SK-N-SH (cell line): ENCODE measurements at regions not wholly inside any gene's neighbourhood (a gene's known extent, or its start where the extent isn't known, plus 50 kb on each side); places are given as distances from the start of the nearest gene placed in this dataset.

ENCODE experiments used
- CTCF ChIA-PET: fragments of 300-600, 350-600 bp; formaldehyde crosslinking; extraction: SDS; loops from one replicate; lab custom pipeline; 2021; lab: Yijun Ruan, JAX
- POLR2A ChIA-PET: fragments of 350-600 bp; sonication (Branson Sonifier 250); formaldehyde crosslinking; extraction: SDS; loops from one replicate; lab custom pipeline; 2020; ENCODE audit warnings: antibody characterized with exemption, inconsistent platforms; lab: Yijun Ruan, JAX
- DNase-seq: peaks from one replicate; pipeline ENCODE4 v3.0.0; 2012
- H2AFZ ChIP-seq: fragments of 200-600 bp; sonication (generic); 2 replicates; pipeline ENCODE4 v1.8.1; 2016; ENCODE audit warnings: antibody characterized with exemption, mild to moderate bottlenecking, low read depth
- H3F3A ChIP-seq: fragments of 200-600 bp; sonication (generic); replicated peaks from 2 replicates; pipeline ENCODE3; 2016; ENCODE audit warnings: antibody characterized with exemption, mild to moderate bottlenecking; ENCODE audit not compliant: insufficient read depth
- H3K27ac ChIP-seq, 2 experiments: fragments of 200-500 bp in 1 of 2; fragments of 200-600 bp in 1 of 2; sonication (Bioruptor generic) in 1 of 2; sonication (generic), shearing (Covaris generic) in 1 of 2; 2 replicates each; pipeline versions ENCODE4 v1.5.1 to v1.6.1; 2014 to 2016; ENCODE audit warnings: low read depth in 2 of 2, inconsistent platforms in 1 of 2, low read length in 1 of 2, mild to moderate bottlenecking in 1 of 2, mixed read lengths in 1 of 2
- H3K27me3 ChIP-seq: fragments of 200-600 bp; sonication (generic), shearing (Covaris generic); 2 replicates; pipeline ENCODE4 v1.6.1; 2016; ENCODE audit warnings: mixed run types; ENCODE audit not compliant: insufficient read depth
- H3K36me3 ChIP-seq, 2 experiments: fragments of 200-500 bp in 1 of 2; fragments of 200-600 bp in 1 of 2; sonication (Bioruptor generic) in 1 of 2; sonication (generic) in 1 of 2; replicated peaks in 1 of 2; 2 replicates each; pipeline versions ENCODE3 to v1.5.1; 2014 to 2016; ENCODE audit warnings: low read length in 1 of 2, mild to moderate bottlenecking in 1 of 2; ENCODE audit not compliant: insufficient read depth in 2 of 2, control insufficient read depth in 1 of 2
- H3K4me1 ChIP-seq, 2 experiments: fragments of 200-500 bp in 1 of 2; fragments of 200-600 bp in 1 of 2; sonication (Bioruptor generic) in 1 of 2; sonication (generic), shearing (Covaris generic) in 1 of 2; 2 replicates each; pipeline versions ENCODE4 v1.5.1 to v1.6.1; 2014 to 2016; ENCODE audit warnings: low read depth in 1 of 2, low read length in 1 of 2, mixed run types in 1 of 2; ENCODE audit not compliant: insufficient read depth in 2 of 2, control insufficient read depth in 1 of 2
- H3K4me2 ChIP-seq: fragments of 200-600 bp; sonication (generic), shearing (Covaris generic); 2 replicates; pipeline ENCODE4 v1.6.1; 2017; ENCODE audit warnings: mixed run types
- H3K4me3 ChIP-seq, 2 experiments: fragments of 200-500 bp in 1 of 2; fragments of 200-600 bp in 1 of 2; sonication (Bioruptor generic) in 1 of 2; sonication (generic), shearing (Covaris generic) in 1 of 2; 2 replicates each; pipeline versions ENCODE4 v1.5.1 to v1.8.1; 2014 to 2016; ENCODE audit warnings: low read depth in 2 of 2, inconsistent platforms in 1 of 2, low read length in 1 of 2, mild to moderate bottlenecking in 1 of 2, mixed read lengths in 1 of 2, moderate library complexity in 1 of 2
- H3K79me2 ChIP-seq: fragments of 200-600 bp; sonication (generic); 2 replicates; pipeline ENCODE4 v1.8.1; 2017; ENCODE audit warnings: mild to moderate bottlenecking; ENCODE audit not compliant: insufficient read depth
- H3K9ac ChIP-seq: fragments of 200-600 bp; sonication (generic); 2 replicates; pipeline ENCODE4 v1.6.1; 2017; ENCODE audit warnings: mixed run types
- H3K9me2 ChIP-seq: fragments of 200-600 bp; sonication (generic); 2 replicates; pipeline ENCODE4 v1.6.1; 2017; ENCODE audit warnings: mixed run types
- H3K9me3 ChIP-seq: fragments of 200-600 bp; sonication (generic); 2 replicates; pipeline ENCODE4 v1.6.1; 2017; ENCODE audit warnings: mixed run types, mild to moderate bottlenecking, moderate library complexity
- H4K20me1 ChIP-seq: fragments of 200-600 bp; sonication (generic); 2 replicates; pipeline ENCODE4 v1.6.1; 2017; ENCODE audit warnings: mild to moderate bottlenecking, mixed run types; ENCODE audit not compliant: insufficient read depth
- ELF1 ChIP-seq: IDR thresholded peaks from 2 replicates; pipeline ENCODE4 v1.4.0; 2012
- EP300 ChIP-seq, 2 experiments: IDR thresholded peaks; 2 replicates each; pipeline versions ENCODE4 v1.4.0 to v1.6.1; 2012; ENCODE audit warnings: borderline replicate concordance in 1 of 2, low read depth in 1 of 2, low read length in 1 of 2
- FOSL2 ChIP-seq: IDR thresholded peaks from 2 replicates; pipeline ENCODE4 v1.4.0; 2012; ENCODE audit warnings: low read depth, mild to moderate bottlenecking, moderate library complexity, borderline replicate concordance
- FOXJ3 ChIP-seq: sonication (generic); formaldehyde crosslinking; IDR thresholded peaks from 2 replicates; pipeline ENCODE4 v1.5.1; 2020; ENCODE audit warnings: mild to moderate bottlenecking, missing genetic modification reagents
- GABPA ChIP-seq: IDR thresholded peaks from 2 replicates; pipeline ENCODE4 v1.4.0; 2012; ENCODE audit warnings: low read depth, mild to moderate bottlenecking
- GATA2 ChIP-seq: sonication (generic); formaldehyde crosslinking; IDR thresholded peaks from 2 replicates; pipeline ENCODE4 v1.5.0; 2020; ENCODE audit warnings: mild to moderate bottlenecking, missing genetic modification reagents
- JUND ChIP-seq: IDR thresholded peaks from 2 replicates; pipeline ENCODE4 v1.4.0; 2012
- MAX ChIP-seq: IDR thresholded peaks from 2 replicates; pipeline ENCODE4 v1.4.0; 2012; ENCODE audit warnings: low read depth
- MEF2A ChIP-seq: IDR thresholded peaks from 2 replicates; pipeline ENCODE4 v1.4.0; 2012; ENCODE audit warnings: low read depth, borderline replicate concordance
- NRF1 ChIP-seq: IDR thresholded peaks from 2 replicates; pipeline ENCODE4 v1.6.1; 2012; ENCODE audit warnings: low read depth, mild to moderate bottlenecking, low read length
- POLR2AphosphoS5 ChIP-seq: IDR thresholded peaks from 2 replicates; pipeline ENCODE4 v1.6.1; 2012; ENCODE audit warnings: low read depth, low read length
- RAD21 ChIP-seq: IDR thresholded peaks from 2 replicates; pipeline ENCODE4 v1.6.1; 2012; ENCODE audit warnings: mild to moderate bottlenecking, low read length
- RCOR1 ChIP-seq: fragments of 150-350 bp; IDR thresholded peaks from 2 replicates; pipeline ENCODE4 v1.6.1; 2017; ENCODE audit warnings: antibody characterized with exemption, low read length
- REST ChIP-seq: IDR thresholded peaks from 2 replicates; pipeline ENCODE4 v1.6.1; 2012; ENCODE audit warnings: mild to moderate bottlenecking, low read depth, low read length, moderate library complexity
- RXRA ChIP-seq: IDR thresholded peaks from 2 replicates; pipeline ENCODE4 v1.4.0; 2012; ENCODE audit warnings: low read depth, mild to moderate bottlenecking, borderline replicate concordance
- SMC3 ChIP-seq: IDR thresholded peaks from 2 replicates; pipeline ENCODE4 v1.6.1; 2012; ENCODE audit warnings: low read depth, low read length, improper control_type of control experiment
- TAF1 ChIP-seq: IDR thresholded peaks from 2 replicates; pipeline ENCODE4 v1.6.1; 2012; ENCODE audit warnings: low read depth, mild to moderate bottlenecking, low read length, moderate library complexity, borderline replicate concordance
- TCF12 ChIP-seq: IDR thresholded peaks from 2 replicates; pipeline ENCODE4 v1.4.0; 2012
- TEAD4 ChIP-seq: IDR thresholded peaks from 2 replicates; pipeline ENCODE4 v1.4.0; 2012; ENCODE audit warnings: mild to moderate bottlenecking, borderline replicate concordance; ENCODE audit not compliant: insufficient read depth
- USF1 ChIP-seq: IDR thresholded peaks from 2 replicates; pipeline ENCODE4 v1.4.0; 2012; ENCODE audit warnings: low read depth, borderline replicate concordance
- YY1 ChIP-seq: IDR thresholded peaks from 2 replicates; pipeline ENCODE4 v1.4.0; 2012; ENCODE audit warnings: low read depth, mild to moderate bottlenecking
- whole genome bisulfite sequencing: methylation state at CpG from one replicate; pipeline ENCODE4 v1.1.6; 2017; ENCODE audit warnings: low lambda C conversion rate; 5-methylcytosine and 5-hydroxymethylcytosine counted together
- TF ChIP-seq, protein P1 (sequence below): fragments of 150-350 bp; IDR thresholded peaks from 2 replicates; pipeline ENCODE4 v1.6.1; 2016; ENCODE audit warnings: mild to moderate bottlenecking, low read depth, low read length
- TF ChIP-seq, protein P2 (sequence below): IDR thresholded peaks from 2 replicates; pipeline ENCODE4; 2012

- WGBS, result 14% methylated on average over 3 of the region's 3 CpGs
- Histone ChIP-seq H3K4me3 (no peak overlapping the region), H3K4me2 (no peak overlapping the region), H3K27ac (no peak overlapping the region), H3K9me3 (no peaks in the 10 kb centered on the region), H3K27me3 (no peaks in the 10 kb centered on the region), H3K36me3 (no peaks in the 10 kb centered on the region), H3K9ac (no peak overlapping the region), H3K79me2 (no peaks in the 10 kb centered on the region), H2AFZ (no peak overlapping the region), H4K20me1 (no peaks in the 10 kb centered on the region), H3K4me1 (no peaks in the 10 kb centered on the region), H3F3A (no peaks in the 10 kb centered on the region), H3K9me2 (no peaks in the 10 kb centered on the region)
- DNase-seq, result no peak
- TF ChIP-seq RCOR1 (no peak), NRF1 (no peak), TCF12 (no peak), MAX (no peak), GABPA (no peak), JUND (no peak)
- TF ChIP-seq, protein P1, sequence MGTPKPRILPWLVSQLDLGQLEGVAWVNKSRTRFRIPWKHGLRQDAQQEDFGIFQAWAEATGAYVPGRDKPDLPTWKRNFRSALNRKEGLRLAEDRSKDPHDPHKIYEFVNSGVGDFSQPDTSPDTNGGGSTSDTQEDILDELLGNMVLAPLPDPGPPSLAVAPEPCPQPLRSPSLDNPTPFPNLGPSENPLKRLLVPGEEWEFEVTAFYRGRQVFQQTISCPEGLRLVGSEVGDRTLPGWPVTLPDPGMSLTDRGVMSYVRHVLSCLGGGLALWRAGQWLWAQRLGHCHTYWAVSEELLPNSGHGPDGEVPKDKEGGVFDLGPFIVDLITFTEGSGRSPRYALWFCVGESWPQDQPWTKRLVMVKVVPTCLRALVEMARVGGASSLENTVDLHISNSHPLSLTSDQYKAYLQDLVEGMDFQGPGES, result no peak
- ChIA-PET POLR2A (no interaction called here), CTCF (no interaction called here)
Observed at GRCh38 chrX:81348388-81348787, 146.5 kb downstream of the SH3BGRL start.

GRCh38 chrX:81354954-81355353 is 153.1 kb downstream of the SH3BGRL start:
- Histone ChIP-seq H3K9ac (no peak overlapping the region), H3F3A (no peaks in the 10 kb centered on the region), H4K20me1 (no peaks in the 10 kb centered on the region), H3K9me3 (no peaks in the 10 kb centered on the region), H3K79me2 (no peaks in the 10 kb centered on the region), H3K4me2 (no peak overlapping the region), H3K27ac (no peak overlapping the region), H3K4me3 (no peak overlapping the region), H3K27me3 (no peaks in the 10 kb centered on the region), H3K4me1 (no peaks in the 10 kb centered on the region), H2AFZ (no peak overlapping the region), H3K9me2 (no peaks in the 10 kb centered on the region), H3K36me3 (no peaks in the 10 kb centered on the region)
- CTCF ChIA-PET, result no interaction called here
- no peak for TF ChIP-seq TEAD4
- TF ChIP-seq FOSL2, result no peak
- no peak for TF ChIP-seq MAX
- no peak for TF ChIP-seq TCF12
- TF ChIP-seq, protein P2, sequence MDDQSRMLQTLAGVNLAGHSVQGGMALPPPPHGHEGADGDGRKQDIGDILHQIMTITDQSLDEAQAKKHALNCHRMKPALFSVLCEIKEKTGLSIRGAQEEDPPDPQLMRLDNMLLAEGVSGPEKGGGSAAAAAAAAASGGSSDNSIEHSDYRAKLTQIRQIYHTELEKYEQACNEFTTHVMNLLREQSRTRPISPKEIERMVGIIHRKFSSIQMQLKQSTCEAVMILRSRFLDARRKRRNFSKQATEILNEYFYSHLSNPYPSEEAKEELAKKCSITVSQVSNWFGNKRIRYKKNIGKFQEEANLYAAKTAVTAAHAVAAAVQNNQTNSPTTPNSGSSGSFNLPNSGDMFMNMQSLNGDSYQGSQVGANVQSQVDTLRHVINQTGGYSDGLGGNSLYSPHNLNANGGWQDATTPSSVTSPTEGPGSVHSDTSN, result no peak
- TF ChIP-seq POLR2AphosphoS5, result no peak
- no peak for TF ChIP-seq RXRA
- no peak for TF ChIP-seq YY1
- TF ChIP-seq RAD21, result no peak
- no peak for TF ChIP-seq REST
- no peak for TF ChIP-seq ELF1
- no peak for TF ChIP-seq EP300 (IDR thresholded peaks at IDR 0.05; ENCODE audit: borderline replicate concordance in 1 of 2, low read depth in 1 of 2, low read length in 1 of 2)
- no peak for TF ChIP-seq FOXJ3 (CRISPR knock-in tag)
- no peak for TF ChIP-seq GATA2
- TF ChIP-seq TAF1, result no peak
- TF ChIP-seq SMC3, result no peak
- TF ChIP-seq USF1, result no peak
- no peak for TF ChIP-seq MEF2A
- no peak for TF ChIP-seq RCOR1
- POLR2A ChIA-PET, result no interaction called here
- DNase-seq, result no peak
- WGBS, result 6% methylated on average over 4 of the region's 4 CpGs
